AG04450 (cell line): ENCODE measurements at regions not wholly inside any gene's neighbourhood (a gene's known extent, or its start where the extent isn't known, plus 50 kb on each side); places are given as distances from the start of the nearest gene placed in this dataset.

ENCODE experiments used
- CTCF ChIA-PET: fragments of 300-600, 350-600 bp; formaldehyde crosslinking; extraction: SDS; loops from one replicate; lab custom pipeline; 2022; ENCODE audit warnings: antibody characterized with exemption, inconsistent platforms; lab: Charles Lee
- POLR2A ChIA-PET: fragments of 350-600 bp; formaldehyde crosslinking; extraction: SDS; loops from one replicate; lab custom pipeline; 2021; ENCODE audit warnings: antibody characterized with exemption, inconsistent platforms; lab: Yijun Ruan, JAX
- DNase-seq: peaks from one replicate; pipeline ENCODE4 v3.0.0-alpha.2; 2011; ENCODE audit warnings: low read depth, low spot score
- H3K27ac ChIP-seq: one replicate; pipeline ENCODE4 v1.5.1; 2012; ENCODE audit warnings: low read depth, low read length, control low read depth
- H3K27me3 ChIP-seq: one replicate; pipeline ENCODE4 v1.6.0; 2012; ENCODE audit warnings: low read length; ENCODE audit not compliant: control insufficient read depth, insufficient read depth
- H3K4me3 ChIP-seq: 2 replicates; pipeline ENCODE4 v1.5.1; 2011; ENCODE audit warnings: mild to moderate bottlenecking, low read depth, low read length, control low read depth
- H3K9me3 ChIP-seq: 2 replicates; pipeline ENCODE4 v1.5.1; 2012; ENCODE audit warnings: low read length; ENCODE audit not compliant: control insufficient read depth, insufficient read depth
- CTCF ChIP-seq: IDR thresholded peaks from 2 replicates; pipeline ENCODE4 v1.5.1; 2011; ENCODE audit warnings: low read depth, low read length, control low read depth, inconsistent platforms

- H3K4me3 ChIP-seq: no peak overlapping the region
- DNase-seq: no peak
- ChIA-PET CTCF (interaction anchor here (1.5 kb wide), 1 partner anchor 13 kb away, joined by 4 read pairs; no protein-coding TSS in a partner anchor), POLR2A (no interaction called here)
- no peak overlapping the region for H3K27ac ChIP-seq
- peaks cover 4% of the 10 kb centered on the region; the same call in 1 of the 2 replicates for H3K9me3 ChIP-seq
- no peak for TF ChIP-seq CTCF
- H3K27me3 ChIP-seq: no peaks in the 10 kb centered on the region
Observed at GRCh38 chr7:79673421-79673820, 220.0 kb upstream of the MAGI2 start.

GRCh38 chr7:79668292-79668691 lies 214.8 kb upstream of the MAGI2 start:
- DNase-seq: no peak
- Histone ChIP-seq H3K27me3 (no peaks in the 10 kb centered on the region), H3K27ac (no peak overlapping the region), H3K9me3 (peaks cover 4% of the 10 kb centered on the region; the same call in 1 of the 2 replicates), H3K4me3 (no peak overlapping the region)
- no peak for TF ChIP-seq CTCF
- ChIA-PET CTCF (no interaction called here), POLR2A (no interaction called here)

GRCh38 chr7:79666472-79666871 lies 213.0 kb upstream of the MAGI2 start:
- H3K27ac ChIP-seq: no peak overlapping the region
- no peaks in the 10 kb centered on the region for H3K27me3 ChIP-seq
- no peak for TF ChIP-seq CTCF
- CTCF ChIA-PET: no interaction called here
- H3K9me3 ChIP-seq: peaks cover 4% of the 10 kb centered on the region; the same call in 1 of the 2 replicates
- POLR2A ChIA-PET: no interaction called here
- no peak overlapping the region for H3K4me3 ChIP-seq
- no peak for DNase-seq

GRCh38 chr7:79664884-79665676 lies 211.6 kb upstream of the MAGI2 start:
- DNase-seq: no peak
- no peak for TF ChIP-seq CTCF
- Histone ChIP-seq H3K27ac (no peak overlapping the region), H3K27me3 (no peaks in the 10 kb centered on the region), H3K9me3 (peaks cover 3% of the 10 kb centered on the region; the same call in 1 of the 2 replicates), H3K4me3 (no peak overlapping the region)
- CTCF ChIA-PET: no interaction called here
- POLR2A ChIA-PET: interaction anchor here (0.7 kb wide), 1 partner anchor 298 kb away, joined by 16 read pairs; no protein-coding TSS in a partner anchor

GRCh38 chr7:79658304-79658703 lies 204.8 kb upstream of the MAGI2 start:
- no peak overlapping the region for H3K4me3 ChIP-seq
- DNase-seq: no peak
- ChIA-PET POLR2A (no interaction called here), CTCF (no interaction called here)
- no peaks in the 10 kb centered on the region for H3K27me3 ChIP-seq
- H3K9me3 ChIP-seq: no peaks in the 10 kb centered on the region
- H3K27ac ChIP-seq: no peak overlapping the region
- no peak for TF ChIP-seq CTCF
